GM12865 (cell line): ENCODE measurements at regions not wholly inside any gene's neighbourhood (a gene's known extent, or its start where the extent isn't known, plus 50 kb on each side); places are given as distances from the start of the nearest gene placed in this dataset.
A peak's percentile ranks its signal among the peaks of the same experiment; 100 is the strongest.

Experiments
- DNase-seq: peaks from one replicate; pipeline ENCODE4 v3.0.0; 2010; ENCODE audit warnings: low read depth
- H3K4me3 ChIP-seq: 2 replicates; pipeline ENCODE4 v1.5.1; 2011; ENCODE audit warnings: mild to moderate bottlenecking, low read depth, low read length, control low read depth
- TF ChIP-seq, protein P1 (sequence below): IDR thresholded peaks from 2 replicates; pipeline ENCODE4 v1.5.1; 2011; ENCODE audit warnings: low read length, control low read depth, low read depth, inconsistent platforms; ENCODE audit not compliant: insufficient read depth; ENCODE audit errors: missing control alignments

DNA sequence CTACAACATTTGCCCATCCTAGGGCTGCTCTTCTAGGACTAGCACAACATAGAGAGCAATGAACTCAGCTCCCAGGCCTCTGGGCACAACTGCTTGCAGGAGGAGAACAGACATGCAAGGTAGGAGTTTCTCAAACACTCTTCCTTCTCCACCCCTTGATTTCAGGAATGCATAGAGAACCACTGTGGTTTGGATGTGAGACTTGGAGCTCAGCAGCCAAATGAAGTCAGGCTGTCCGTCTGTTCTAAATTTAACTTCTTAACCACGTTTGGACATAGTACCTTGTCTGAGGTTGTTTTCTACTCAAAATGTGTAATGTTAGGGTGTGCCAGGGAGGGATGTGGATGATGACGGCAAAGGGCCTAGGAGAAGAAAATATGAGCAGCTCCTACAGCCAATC lies 515.1 kb upstream of the TNC start:
- no peak overlapping the region for H3K4me3 ChIP-seq
- DNase-seq = no peak
- TF ChIP-seq, protein P1, sequence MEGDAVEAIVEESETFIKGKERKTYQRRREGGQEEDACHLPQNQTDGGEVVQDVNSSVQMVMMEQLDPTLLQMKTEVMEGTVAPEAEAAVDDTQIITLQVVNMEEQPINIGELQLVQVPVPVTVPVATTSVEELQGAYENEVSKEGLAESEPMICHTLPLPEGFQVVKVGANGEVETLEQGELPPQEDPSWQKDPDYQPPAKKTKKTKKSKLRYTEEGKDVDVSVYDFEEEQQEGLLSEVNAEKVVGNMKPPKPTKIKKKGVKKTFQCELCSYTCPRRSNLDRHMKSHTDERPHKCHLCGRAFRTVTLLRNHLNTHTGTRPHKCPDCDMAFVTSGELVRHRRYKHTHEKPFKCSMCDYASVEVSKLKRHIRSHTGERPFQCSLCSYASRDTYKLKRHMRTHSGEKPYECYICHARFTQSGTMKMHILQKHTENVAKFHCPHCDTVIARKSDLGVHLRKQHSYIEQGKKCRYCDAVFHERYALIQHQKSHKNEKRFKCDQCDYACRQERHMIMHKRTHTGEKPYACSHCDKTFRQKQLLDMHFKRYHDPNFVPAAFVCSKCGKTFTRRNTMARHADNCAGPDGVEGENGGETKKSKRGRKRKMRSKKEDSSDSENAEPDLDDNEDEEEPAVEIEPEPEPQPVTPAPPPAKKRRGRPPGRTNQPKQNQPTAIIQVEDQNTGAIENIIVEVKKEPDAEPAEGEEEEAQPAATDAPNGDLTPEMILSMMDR = no peak

DNA sequence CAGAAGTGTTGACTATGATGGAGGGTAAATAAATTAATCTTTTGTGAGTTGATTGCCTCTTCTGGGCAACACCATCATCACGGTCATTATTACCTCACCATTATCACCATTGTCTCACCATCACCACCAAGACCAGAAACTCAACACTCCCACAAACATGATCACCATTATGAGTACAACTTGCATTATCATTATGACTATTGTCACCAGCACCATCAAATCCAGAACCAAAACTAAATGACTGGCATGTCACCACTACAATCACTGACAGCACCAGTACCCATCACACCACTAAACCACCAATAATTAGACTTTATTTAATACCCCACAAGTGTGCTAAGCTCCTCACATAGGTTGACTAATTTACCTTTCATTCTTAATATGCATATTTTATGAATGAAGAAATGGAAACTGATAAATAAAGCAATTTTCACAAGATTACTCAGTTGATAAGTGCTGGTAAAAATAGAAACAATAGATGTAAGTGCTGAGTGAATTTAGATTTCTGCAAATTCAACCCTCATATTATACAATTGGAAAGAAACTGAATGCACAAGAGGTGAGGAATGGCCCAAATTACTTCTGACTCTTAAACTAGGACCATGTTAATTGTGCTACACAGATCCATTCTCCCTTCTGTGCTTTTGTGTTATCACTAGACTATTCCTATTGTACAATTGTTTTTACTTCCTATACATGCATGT lies 517.8 kb upstream of the PAPPA start:
- TF ChIP-seq, protein P1 = no peak
- no peak overlapping the region for H3K4me3 ChIP-seq
- peak; percentile 0 for DNase-seq

DNA sequence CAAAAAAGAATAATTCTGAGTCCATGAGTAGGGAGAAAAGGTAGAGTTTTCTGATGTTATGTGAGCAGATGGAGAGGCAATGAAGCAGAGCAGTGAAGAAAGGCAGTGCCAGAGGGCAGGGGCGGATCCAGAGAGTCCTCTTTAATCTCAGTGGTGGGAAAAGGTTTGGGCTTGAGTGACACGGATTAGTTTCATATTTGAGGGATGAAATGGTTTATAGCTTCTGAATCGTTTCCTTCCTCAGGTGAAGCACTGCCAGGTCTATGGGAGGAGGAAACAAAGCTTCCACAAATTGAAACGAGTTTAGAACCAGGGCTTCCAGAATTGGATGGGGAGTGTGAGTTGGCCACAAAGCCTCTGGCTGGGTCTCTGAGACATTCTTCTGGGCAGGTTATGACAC lies 517.0 kb upstream of the PAPPA start:
- TF ChIP-seq, protein P1 = no peak
- no peak for DNase-seq
- H3K4me3 ChIP-seq = no peak overlapping the region

DNA sequence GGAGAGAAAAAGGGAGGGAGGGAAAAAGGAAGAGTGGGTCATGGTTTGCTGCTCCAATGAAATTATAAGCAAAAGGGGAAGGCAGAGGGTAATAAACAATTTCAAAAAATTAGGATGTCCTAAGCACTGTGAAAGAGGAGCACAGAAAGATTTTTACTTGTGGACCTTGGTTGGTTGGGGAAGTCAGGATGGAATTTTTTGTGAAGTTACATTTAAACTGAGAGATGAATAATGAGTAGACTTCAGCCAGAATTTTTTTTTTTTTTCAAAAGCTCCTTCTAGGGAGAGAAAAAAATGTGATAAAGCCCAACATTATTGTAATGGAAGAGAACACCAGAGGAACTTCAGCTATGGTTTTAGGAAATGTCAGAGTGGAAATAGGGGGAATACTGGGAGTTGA lies 515.9 kb upstream of the PAPPA start:
- TF ChIP-seq, protein P1 = no peak
- no peak for DNase-seq
- no peak overlapping the region for H3K4me3 ChIP-seq

DNA sequence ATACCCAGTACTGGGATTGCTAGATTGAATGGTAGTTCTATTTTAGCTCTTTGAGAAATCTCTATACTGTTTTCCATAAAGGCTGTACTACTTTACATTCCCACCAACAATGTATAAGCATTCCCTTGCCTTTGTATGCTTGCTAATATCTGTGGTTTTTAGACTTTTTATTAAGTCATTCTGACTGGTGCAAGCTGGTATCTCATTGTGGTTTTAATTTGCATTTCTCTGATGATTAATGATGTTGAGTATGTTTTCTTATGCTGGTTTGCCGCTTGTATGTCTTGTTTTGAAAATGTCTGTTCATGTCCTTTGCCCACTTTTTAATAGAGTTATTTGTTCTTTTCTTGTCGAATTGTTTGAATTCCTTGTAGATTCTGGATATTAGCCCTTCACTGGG lies 512.7 kb upstream of the PAPPA start:
- H3K4me3 ChIP-seq = no peak overlapping the region
- TF ChIP-seq, protein P1 = no peak
- DNase-seq = no peak

DNA sequence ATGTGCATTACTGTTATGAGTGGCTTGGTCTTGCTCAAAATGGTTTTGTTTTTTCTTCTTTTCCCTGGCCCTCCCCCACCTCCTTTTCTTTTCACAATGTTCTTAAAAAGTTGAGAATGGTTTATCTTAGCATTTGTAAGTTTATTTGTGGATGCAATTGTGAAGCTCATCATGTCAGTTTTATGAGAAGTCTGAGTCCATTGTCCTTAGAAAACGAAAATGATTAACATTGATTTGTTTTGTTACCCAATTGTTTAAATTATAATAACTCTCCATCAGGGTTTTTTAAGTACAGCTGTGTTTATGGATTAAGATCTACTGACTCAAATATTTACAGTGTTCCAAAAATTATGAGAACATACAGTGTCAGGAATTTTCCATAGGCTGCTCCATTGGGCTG lies 511.3 kb upstream of the PAPPA start:
- no peak overlapping the region for H3K4me3 ChIP-seq
- DNase-seq = no peak
- TF ChIP-seq, protein P1 = no peak

DNA sequence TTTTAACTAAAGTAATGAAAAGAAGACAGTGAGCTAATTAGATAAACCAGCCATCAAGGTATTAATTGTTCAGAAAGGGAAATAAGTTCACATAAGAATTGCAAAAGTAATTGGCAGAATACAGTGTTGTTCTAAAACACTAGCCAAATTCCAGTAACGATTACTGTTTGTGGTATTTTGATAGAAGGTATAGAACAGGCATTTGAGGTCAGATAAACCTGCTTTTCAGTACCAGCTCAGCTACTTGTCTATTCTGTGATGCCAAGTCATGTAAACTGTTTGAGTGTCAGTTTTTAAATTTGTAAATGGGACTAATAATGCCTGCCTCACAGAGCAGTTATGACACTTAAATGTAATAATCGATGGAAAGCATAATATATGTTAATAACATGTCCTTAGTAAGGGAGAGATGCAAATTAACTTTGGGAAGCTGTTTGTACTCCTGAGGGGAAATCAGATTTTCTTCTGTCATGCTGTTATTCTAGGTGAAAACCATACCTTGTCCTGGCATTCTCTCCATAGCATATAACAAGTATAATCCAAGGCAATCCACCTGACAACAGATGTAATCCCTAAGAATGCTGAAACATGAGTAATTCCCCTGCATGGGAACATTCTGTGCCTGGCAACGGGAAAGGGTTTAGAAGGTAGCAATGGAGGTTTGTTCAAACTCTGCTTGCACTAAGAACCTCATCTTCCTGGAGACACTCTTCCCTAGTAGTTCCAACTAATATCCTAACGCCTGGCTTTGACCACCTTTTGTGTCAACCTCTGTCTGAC lies 509.5 kb upstream of the PAPPA start:
- DNase-seq = no peak
- no peak overlapping the region for H3K4me3 ChIP-seq
- TF ChIP-seq, protein P1 = no peak
